Uterus (tissue), 3 donors: ENCODE measurements at regions not wholly inside any gene's neighbourhood (a gene's known extent, or its start where the extent isn't known, plus 50 kb on each side); places are given as distances from the start of the nearest gene placed in this dataset.
"Not testable (repeated sequence)": the region's sequence is repeated elsewhere in the genome, so short reads cannot be mapped to it uniquely, and the experiment has no call there.

ENCODE experiments used
- DNase-seq, 2 donors: peaks; one replicate each; pipeline ENCODE4 v3.0.0-alpha.2; 2019 to 2020
- H3K27ac ChIP-seq, 2 donors: fragments of 200-600 bp; sonication (generic); 1 replicate in 1 of 2; 2 replicates in 1 of 2; pipeline ENCODE4 v1.5.1; 2016 to 2018
- H3K27me3 ChIP-seq, 2 donors: fragments of 200-600 bp; sonication (generic); one replicate each; pipeline ENCODE4 v1.5.1; 2018 to 2019; ENCODE audit warnings: control low read depth in 1 of 2
- H3K36me3 ChIP-seq, 2 donors: fragments of 200-600 bp; sonication (generic); one replicate each; pipeline ENCODE4 v1.5.1; 2019; ENCODE audit warnings: control low read depth in 1 of 2
- H3K4me1 ChIP-seq, 2 donors: fragments of 200-600 bp; sonication (generic); one replicate each; pipeline ENCODE4 v1.5.1; 2018 to 2019; ENCODE audit warnings: control low read depth in 1 of 2
- H3K4me3 ChIP-seq, 2 donors: fragments of 200-600 bp; sonication (generic); 1 replicate in 1 of 2; 2 replicates in 1 of 2; pipeline ENCODE4 v1.5.1; 2018 to 2019; ENCODE audit warnings: mild to moderate bottlenecking in 1 of 2
- H3K9me3 ChIP-seq, 2 donors: fragments of 200-600 bp; sonication (generic); one replicate each; pipeline ENCODE4 v1.5.1; 2019; ENCODE audit warnings: control low read depth in 1 of 2
- POLR2A ChIP-seq, 2 donors: fragments of 450-650 bp; IDR thresholded peaks; one replicate each; pipeline ENCODE4 v1.6.1; 2016; ENCODE audit warnings: antibody characterized with exemption in 2 of 2, mild to moderate bottlenecking in 1 of 2, moderate library complexity in 1 of 2
- intact Hi-C: fragments of 100-400 bp; cut with DNase I; formaldehyde crosslinking; loops from one replicate; pipeline ENCODE4 v1.15.1; 2023; ENCODE audit warnings: low total_unique reads
- TF ChIP-seq, protein P1 (sequence below), 4 experiments: fragments of 200-600 bp in 2 of 4; fragments of 450-650 bp in 2 of 4; sonication (generic) in 2 of 4; IDR thresholded peaks; one replicate each; pipeline ENCODE4 v1.5.1; 2016 to 2019; ENCODE audit warnings: antibody characterized with exemption in 4 of 4, mild to moderate bottlenecking in 2 of 4, moderate library complexity in 1 of 4
- donor health status: DM: yes; HTN: yes; CAD: no.

DNA sequence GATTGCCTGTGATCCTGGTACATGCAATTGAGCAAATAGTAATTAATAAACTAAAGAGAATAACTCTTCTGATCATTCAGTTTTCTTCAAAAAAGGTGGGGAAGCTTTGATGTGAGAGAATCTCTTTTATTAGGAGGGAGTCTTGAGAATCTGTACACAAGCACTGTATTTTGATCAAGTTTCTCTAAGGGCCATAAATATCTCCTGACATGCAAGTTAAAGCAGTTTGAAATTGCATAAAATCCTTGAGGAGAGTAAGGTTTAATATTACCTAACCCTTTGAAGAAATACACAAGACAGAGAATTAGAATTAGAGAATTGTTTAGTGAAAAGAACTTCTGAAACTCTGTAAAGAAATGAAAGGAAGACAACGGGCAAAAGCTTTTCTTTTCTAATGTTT, 326.9 kb downstream of the FAT4 start:
- H3K9me3 ChIP-seq, result no peaks in the 10 kb centered on the region
- no peak for DNase-seq
- intact Hi-C loops, result no loop called here

DNA sequence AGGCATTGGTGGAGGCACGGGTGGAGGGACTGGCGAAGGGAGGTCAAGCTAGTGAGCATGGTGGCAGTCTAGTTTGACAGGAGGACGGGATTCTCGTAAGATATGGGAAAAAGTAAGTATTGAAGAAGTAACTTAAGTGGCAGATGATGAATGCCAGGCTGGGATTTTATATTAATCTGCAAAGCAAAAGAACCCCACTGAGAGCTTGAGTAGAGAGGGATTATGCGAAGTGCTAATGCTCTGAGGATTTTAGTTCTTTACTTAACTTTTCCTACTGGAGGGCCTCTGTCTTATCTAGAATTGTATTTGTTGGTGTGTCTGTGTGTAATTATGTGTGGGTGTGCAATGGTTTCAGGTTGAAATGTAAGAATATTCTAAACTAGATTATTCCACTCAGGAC, 327.9 kb downstream of the FAT4 start:
- TF ChIP-seq, protein P1, sequence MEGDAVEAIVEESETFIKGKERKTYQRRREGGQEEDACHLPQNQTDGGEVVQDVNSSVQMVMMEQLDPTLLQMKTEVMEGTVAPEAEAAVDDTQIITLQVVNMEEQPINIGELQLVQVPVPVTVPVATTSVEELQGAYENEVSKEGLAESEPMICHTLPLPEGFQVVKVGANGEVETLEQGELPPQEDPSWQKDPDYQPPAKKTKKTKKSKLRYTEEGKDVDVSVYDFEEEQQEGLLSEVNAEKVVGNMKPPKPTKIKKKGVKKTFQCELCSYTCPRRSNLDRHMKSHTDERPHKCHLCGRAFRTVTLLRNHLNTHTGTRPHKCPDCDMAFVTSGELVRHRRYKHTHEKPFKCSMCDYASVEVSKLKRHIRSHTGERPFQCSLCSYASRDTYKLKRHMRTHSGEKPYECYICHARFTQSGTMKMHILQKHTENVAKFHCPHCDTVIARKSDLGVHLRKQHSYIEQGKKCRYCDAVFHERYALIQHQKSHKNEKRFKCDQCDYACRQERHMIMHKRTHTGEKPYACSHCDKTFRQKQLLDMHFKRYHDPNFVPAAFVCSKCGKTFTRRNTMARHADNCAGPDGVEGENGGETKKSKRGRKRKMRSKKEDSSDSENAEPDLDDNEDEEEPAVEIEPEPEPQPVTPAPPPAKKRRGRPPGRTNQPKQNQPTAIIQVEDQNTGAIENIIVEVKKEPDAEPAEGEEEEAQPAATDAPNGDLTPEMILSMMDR (IDR thresholded peaks at IDR 0.05), result no peak
- no peak for TF ChIP-seq POLR2A (IDR thresholded peaks at IDR 0.05)
- Histone ChIP-seq H3K9me3 (no peaks in the 10 kb centered on the region), H3K4me1 (no peaks in the 10 kb centered on the region), H3K4me3 (no peak overlapping the region), H3K27ac (no peak overlapping the region), H3K27me3 (no peaks in the 10 kb centered on the region), H3K36me3 (no peaks in the 10 kb centered on the region)
- intact Hi-C loops, result no loop called here
- no peak for DNase-seq

More for the DNA sequence above, 326.9 kb downstream of the FAT4 start:
- Histone ChIP-seq H3K27me3 (no peaks in the 10 kb centered on the region), H3K27ac (no peak overlapping the region), H3K36me3 (no peaks in the 10 kb centered on the region), H3K4me1 (no peaks in the 10 kb centered on the region), H3K4me3 (no peak overlapping the region)
- TF ChIP-seq, protein P1 (IDR thresholded peaks at IDR 0.05), result no peak
- no peak for TF ChIP-seq POLR2A (IDR thresholded peaks at IDR 0.05)

DNA sequence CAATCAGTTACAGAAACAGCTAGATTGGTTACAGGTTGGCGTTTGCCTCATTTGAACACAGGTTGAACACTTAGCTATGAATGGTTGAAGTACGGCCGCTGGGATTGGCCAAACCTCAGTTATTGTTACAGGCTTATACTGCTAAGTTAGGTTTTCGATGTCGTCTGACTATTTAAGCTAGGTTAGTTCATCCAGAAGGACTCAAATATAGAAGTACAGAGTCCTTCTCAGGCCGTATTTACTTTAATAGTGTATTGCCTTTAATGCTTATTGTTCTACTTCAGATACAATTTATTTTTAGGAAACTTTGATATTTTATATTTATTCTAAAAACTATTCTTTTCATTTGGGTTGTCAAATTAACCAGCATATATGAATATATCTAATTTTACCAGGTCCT, 334.7 kb downstream of the FAT4 start:
- Histone ChIP-seq H3K4me1 (no peaks in the 10 kb centered on the region), H3K27ac (no peak overlapping the region), H3K9me3 (no peaks in the 10 kb centered on the region), H3K4me3 (no peak overlapping the region), H3K27me3 (no peaks in the 10 kb centered on the region), H3K36me3 (no peaks in the 10 kb centered on the region)
- intact Hi-C loops, result no loop called here
- TF ChIP-seq, protein P1 (IDR thresholded peaks at IDR 0.05), result no peak
- no peak for TF ChIP-seq POLR2A (IDR thresholded peaks at IDR 0.05)
- no peak for DNase-seq

DNA sequence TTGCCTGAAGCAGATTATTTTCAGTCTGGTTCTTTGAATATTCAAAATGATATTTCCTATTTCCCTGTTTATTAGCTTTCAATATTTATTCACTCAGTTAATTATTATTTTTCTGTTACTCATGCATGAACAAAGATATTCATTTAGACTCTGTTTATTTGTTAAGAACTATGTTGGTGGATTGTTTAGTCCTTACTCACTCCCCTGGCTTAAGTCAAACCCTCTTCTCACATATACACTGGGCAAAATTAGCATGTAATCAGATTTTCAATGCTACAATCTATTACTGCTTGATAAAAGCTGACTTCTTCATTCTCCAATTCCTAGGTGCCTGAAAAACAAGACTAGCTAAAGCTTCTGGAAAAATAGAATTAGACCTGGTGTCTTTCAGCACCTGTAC, 335.8 kb downstream of the FAT4 start:
- no peak overlapping the region for H3K4me3 ChIP-seq
- H3K27me3 ChIP-seq, result no peaks in the 10 kb centered on the region
- DNase-seq, result no peak
- intact Hi-C loops, result no loop called here
- TF ChIP-seq, protein P1 (IDR thresholded peaks at IDR 0.05), result no peak
- TF ChIP-seq POLR2A (IDR thresholded peaks at IDR 0.05), result no peak
- H3K9me3 ChIP-seq, result no peaks in the 10 kb centered on the region
- H3K36me3 ChIP-seq, result no peaks in the 10 kb centered on the region
- H3K27ac ChIP-seq, result no peak overlapping the region
- H3K4me1 ChIP-seq, result no peaks in the 10 kb centered on the region

DNA sequence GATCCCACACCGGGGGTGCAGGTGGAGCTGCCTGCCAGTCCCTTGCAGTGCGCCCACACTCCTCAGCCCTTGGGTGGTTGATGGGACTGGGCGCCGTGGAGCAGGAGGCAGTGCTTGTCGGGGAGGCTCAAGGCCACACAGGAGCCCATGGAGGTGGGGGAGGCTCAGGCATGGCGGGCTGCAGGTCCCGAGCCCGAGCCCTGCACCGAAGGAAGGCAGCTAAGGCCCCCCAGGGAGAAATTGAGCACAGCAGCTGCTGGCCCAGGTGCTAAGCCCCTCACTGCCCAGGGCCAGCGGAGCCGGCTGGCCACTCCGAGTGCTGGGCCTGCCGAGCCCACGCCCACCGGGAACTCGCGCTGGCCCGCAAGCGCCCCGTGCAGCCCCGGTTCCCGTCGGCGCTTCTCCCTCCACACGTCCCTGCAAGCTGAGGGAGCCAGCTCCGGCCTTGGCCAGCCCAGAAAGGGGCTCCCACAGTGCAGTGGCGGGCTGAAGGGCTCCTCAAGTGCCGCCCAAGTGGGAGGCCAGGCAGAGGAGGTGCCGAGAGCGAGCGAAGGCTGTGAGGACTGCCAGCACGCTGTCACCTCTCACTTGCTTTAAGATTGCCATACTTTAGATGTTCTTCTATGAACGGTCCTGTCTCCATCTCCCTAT, 337.1 kb downstream of the FAT4 start:
- H3K27me3 ChIP-seq, intact Hi-C loops, H3K27ac ChIP-seq, H3K36me3 ChIP-seq, H3K4me3 ChIP-seq, H3K9me3 ChIP-seq, H3K4me1 ChIP-seq, DNase-seq: not testable (repeated sequence)

DNA sequence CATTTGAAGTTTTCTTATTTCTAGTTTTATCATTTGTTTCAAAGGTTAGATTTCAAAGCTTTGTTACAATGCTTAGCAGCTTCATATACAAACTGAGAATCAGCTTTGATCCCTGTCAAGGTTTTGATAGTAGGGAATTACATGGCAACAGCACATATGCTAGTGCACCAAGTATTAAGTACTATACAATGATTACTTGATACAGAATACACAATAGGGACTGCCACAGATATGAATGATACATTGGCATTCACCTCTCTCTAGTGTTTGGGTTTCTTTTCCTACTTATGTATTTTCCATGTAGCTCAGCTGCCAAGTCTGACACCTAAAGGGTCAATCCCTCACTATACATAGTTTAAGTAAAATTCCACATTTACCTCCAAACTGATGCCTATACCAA, 344.0 kb downstream of the FAT4 start:
- intact Hi-C loops, result no loop called here
- DNase-seq, result no peak
- H3K4me3 ChIP-seq, result no peak overlapping the region
- no peaks in the 10 kb centered on the region for H3K36me3 ChIP-seq
- TF ChIP-seq, protein P1 (IDR thresholded peaks at IDR 0.05), result no peak
- no peak for TF ChIP-seq POLR2A (IDR thresholded peaks at IDR 0.05)
- no peaks in the 10 kb centered on the region for H3K4me1 ChIP-seq
- H3K27me3 ChIP-seq, result no peaks in the 10 kb centered on the region
- H3K27ac ChIP-seq, result no peak overlapping the region
- no peaks in the 10 kb centered on the region for H3K9me3 ChIP-seq
